ENCODE measurements at regions not wholly inside any gene's neighbourhood (a gene's known extent, or its start where the extent isn't known, plus 50 kb on each side); places are given as distances from the start of the nearest gene placed in this dataset.

GRCh38 chr9:129273941-129274684 is 96.1 kb upstream of the IER5L start:
- TF ChIP-seq, protein P1, sequence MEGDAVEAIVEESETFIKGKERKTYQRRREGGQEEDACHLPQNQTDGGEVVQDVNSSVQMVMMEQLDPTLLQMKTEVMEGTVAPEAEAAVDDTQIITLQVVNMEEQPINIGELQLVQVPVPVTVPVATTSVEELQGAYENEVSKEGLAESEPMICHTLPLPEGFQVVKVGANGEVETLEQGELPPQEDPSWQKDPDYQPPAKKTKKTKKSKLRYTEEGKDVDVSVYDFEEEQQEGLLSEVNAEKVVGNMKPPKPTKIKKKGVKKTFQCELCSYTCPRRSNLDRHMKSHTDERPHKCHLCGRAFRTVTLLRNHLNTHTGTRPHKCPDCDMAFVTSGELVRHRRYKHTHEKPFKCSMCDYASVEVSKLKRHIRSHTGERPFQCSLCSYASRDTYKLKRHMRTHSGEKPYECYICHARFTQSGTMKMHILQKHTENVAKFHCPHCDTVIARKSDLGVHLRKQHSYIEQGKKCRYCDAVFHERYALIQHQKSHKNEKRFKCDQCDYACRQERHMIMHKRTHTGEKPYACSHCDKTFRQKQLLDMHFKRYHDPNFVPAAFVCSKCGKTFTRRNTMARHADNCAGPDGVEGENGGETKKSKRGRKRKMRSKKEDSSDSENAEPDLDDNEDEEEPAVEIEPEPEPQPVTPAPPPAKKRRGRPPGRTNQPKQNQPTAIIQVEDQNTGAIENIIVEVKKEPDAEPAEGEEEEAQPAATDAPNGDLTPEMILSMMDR (conservative IDR thresholded peaks at IDR 0.05; ENCODE audit: low read depth, low read length), result no peak
- no peak for TF ChIP-seq USF2 (IDR thresholded peaks at IDR 0.05; ENCODE audit: low read depth, low read length)
- TF ChIP-seq BHLHE40 (IDR thresholded peaks at IDR 0.05; ENCODE audit: low read depth, low read length), result no peak
- TF ChIP-seq CEBPB (IDR thresholded peaks at IDR 0.05; ENCODE audit: low read depth, low read length), result no peak
- no peak for TF ChIP-seq NFE2L2 (IDR thresholded peaks at IDR 0.05; ENCODE audit: low read depth, low read length)
- TF ChIP-seq POLR2A (IDR thresholded peaks at IDR 0.05; ENCODE audit: low read depth, low read length), result no peak
